Adipocyte (in vitro differentiated cells): ENCODE measurements at regions not wholly inside any gene's neighbourhood (a gene's known extent, or its start where the extent isn't known, plus 50 kb on each side); places are given as distances from the start of the nearest gene placed in this dataset.
A peak's percentile ranks its signal among the peaks of the same experiment; 100 is the strongest.

Experiments used
- DNase-seq: peaks from one replicate; pipeline ENCODE4 v3.0.0-alpha.2; 2015; ENCODE audit warnings: low read depth
- H3K27me3 ChIP-seq: replicated peaks from 2 replicates; pipeline ENCODE4 v1.7.0; 2013; ENCODE audit warnings: mild to moderate bottlenecking, low read length, moderate library complexity; ENCODE audit not compliant: control insufficient read depth, insufficient read depth
- H3K36me3 ChIP-seq: 2 replicates; pipeline ENCODE4 v1.7.0; 2013; ENCODE audit warnings: low read length, mild to moderate bottlenecking, moderate library complexity; ENCODE audit not compliant: control insufficient read depth, insufficient read depth, severe bottlenecking
- H3K4me1 ChIP-seq: 2 replicates; pipeline ENCODE4 v1.7.0; 2013; ENCODE audit warnings: mild to moderate bottlenecking, low read length, moderate library complexity; ENCODE audit not compliant: control insufficient read depth, insufficient read depth
- H3K4me3 ChIP-seq: 2 replicates; pipeline ENCODE4 v1.7.0; 2013; ENCODE audit warnings: mild to moderate bottlenecking, low read length, moderate library complexity
- H3K9ac ChIP-seq: 2 replicates; pipeline ENCODE4 v1.7.0; 2013; ENCODE audit warnings: mild to moderate bottlenecking, low read length, moderate library complexity
- H3K9me3 ChIP-seq: 2 replicates; pipeline ENCODE4 v1.7.0; 2013; ENCODE audit warnings: mild to moderate bottlenecking, low read length, moderate library complexity; ENCODE audit not compliant: control insufficient read depth

- no peaks in the 10 kb centered on the region for H3K27me3 ChIP-seq
- no peaks in the 10 kb centered on the region for H3K9me3 ChIP-seq
- H3K4me3 ChIP-seq = no peak overlapping the region
- H3K4me1 ChIP-seq = no peaks in the 10 kb centered on the region
- DNase-seq = peak; percentile 19
- no peaks in the 10 kb centered on the region for H3K36me3 ChIP-seq
- no peak overlapping the region for H3K9ac ChIP-seq
Observed at GRCh38 chr3:147195887-147196286, 210.5 kb downstream of the ZIC4 start.

DNA sequence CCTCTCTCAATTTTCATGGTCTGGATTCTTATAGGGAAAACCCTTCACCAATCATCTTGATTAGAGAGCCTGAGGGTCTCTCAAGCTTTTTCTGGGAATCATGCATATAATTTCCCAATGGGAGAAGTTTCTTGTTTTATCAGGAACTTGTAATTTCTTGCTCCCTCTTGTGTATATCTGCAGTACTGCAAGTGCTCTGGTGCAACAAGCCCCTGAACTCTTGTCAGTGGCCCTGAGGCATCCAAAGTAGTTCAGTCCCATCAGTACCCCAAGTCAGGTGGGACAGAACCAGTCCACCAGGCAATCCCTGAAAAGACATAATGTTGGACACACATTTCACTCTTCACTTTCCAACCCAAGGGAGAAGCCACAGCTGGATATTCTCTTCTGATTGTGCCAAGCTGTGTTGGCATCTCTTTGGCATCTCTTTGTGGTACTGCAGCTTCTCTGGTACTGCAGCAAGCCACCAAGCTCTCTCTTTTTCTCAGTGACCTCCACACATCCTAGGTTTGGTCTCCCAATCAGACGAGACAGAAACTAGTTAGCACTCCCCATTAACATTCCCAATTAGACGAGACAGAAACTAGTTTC, 214.5 kb downstream of the ZIC4 start:
- H3K9me3 ChIP-seq = no peaks in the 10 kb centered on the region
- no peaks in the 10 kb centered on the region for H3K27me3 ChIP-seq
- H3K4me3 ChIP-seq = no peak overlapping the region
- no peaks in the 10 kb centered on the region for H3K36me3 ChIP-seq
- peak; percentile 89 for DNase-seq
- H3K9ac ChIP-seq = no peak overlapping the region
- H3K4me1 ChIP-seq = no peaks in the 10 kb centered on the region

DNA sequence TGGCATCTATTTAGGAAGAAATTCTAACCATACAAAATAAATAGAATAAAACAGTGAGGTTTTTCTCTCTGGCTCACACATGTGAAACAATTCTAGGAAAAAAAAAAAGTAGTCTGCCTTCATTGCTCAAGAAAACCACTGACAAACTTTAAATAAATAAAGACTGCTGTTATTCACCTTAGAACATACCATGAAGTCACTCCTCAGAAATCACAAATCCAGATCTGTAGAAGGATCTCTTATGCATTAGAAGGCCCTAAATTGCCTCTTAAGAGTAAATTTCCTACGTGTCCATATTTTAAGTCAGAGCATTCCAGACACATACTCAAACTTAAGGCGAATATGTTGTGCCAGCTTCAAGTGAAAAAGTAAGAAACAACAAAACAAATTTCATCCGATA, 217.3 kb downstream of the ZIC4 start:
- H3K27me3 ChIP-seq = no peaks in the 10 kb centered on the region
- no peaks in the 10 kb centered on the region for H3K36me3 ChIP-seq
- no peak overlapping the region for H3K9ac ChIP-seq
- H3K4me3 ChIP-seq = no peak overlapping the region
- peak; percentile 57 for DNase-seq
- no peaks in the 10 kb centered on the region for H3K9me3 ChIP-seq
- H3K4me1 ChIP-seq = no peaks in the 10 kb centered on the region

GRCh38 chr3:147187687-147188086, 218.7 kb downstream of the ZIC4 start:
- H3K27me3 ChIP-seq = no peaks in the 10 kb centered on the region
- H3K9me3 ChIP-seq = no peaks in the 10 kb centered on the region
- H3K4me3 ChIP-seq = no peak overlapping the region
- H3K4me1 ChIP-seq = no peaks in the 10 kb centered on the region
- DNase-seq = no peak
- no peaks in the 10 kb centered on the region for H3K36me3 ChIP-seq
- H3K9ac ChIP-seq = no peak overlapping the region

- no peak overlapping the region for H3K9ac ChIP-seq
- H3K36me3 ChIP-seq = no peaks in the 10 kb centered on the region
- H3K4me3 ChIP-seq = no peak overlapping the region
- no peaks in the 10 kb centered on the region for H3K4me1 ChIP-seq
- no peaks in the 10 kb centered on the region for H3K27me3 ChIP-seq
- no peak for DNase-seq
- no peaks in the 10 kb centered on the region for H3K9me3 ChIP-seq
Observed at GRCh38 chr3:147185781-147186180, 220.6 kb downstream of the ZIC4 start.

DNA sequence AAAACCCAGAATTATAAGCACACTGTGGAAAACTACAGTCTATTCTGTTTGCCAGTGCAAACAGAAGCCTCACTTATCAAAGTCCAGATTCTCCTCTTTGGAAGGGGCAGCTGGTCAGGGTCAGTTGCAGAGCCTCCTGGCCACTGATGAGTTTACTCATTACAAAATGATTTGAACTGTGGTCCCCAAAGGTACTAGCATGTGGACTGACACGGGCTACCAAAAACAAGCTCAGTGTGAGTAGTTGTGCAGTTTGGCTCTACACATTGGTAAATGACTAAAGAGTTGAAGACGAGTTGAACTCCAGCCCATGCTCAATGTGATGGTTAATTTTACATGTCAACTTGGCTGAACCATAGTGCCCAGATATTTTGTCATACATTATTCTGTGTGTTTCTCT, 221.5 kb downstream of the ZIC4 start:
- H3K27me3 ChIP-seq = no peaks in the 10 kb centered on the region
- DNase-seq = no peak
- no peaks in the 10 kb centered on the region for H3K9me3 ChIP-seq
- H3K9ac ChIP-seq = no peak overlapping the region
- no peaks in the 10 kb centered on the region for H3K36me3 ChIP-seq
- H3K4me3 ChIP-seq = no peak overlapping the region
- no peaks in the 10 kb centered on the region for H3K4me1 ChIP-seq

- DNase-seq = no peak
- Histone ChIP-seq H3K27me3 (no peaks in the 10 kb centered on the region), H3K36me3 (no peaks in the 10 kb centered on the region), H3K9me3 (peaks cover 9% of the 10 kb centered on the region), H3K4me3 (no peak overlapping the region), H3K4me1 (no peaks in the 10 kb centered on the region), H3K9ac (no peak overlapping the region)
Observed at GRCh38 chr3:147173257-147173656, 233.1 kb downstream of the ZIC4 start.

- Histone ChIP-seq H3K9me3 (no peaks in the 10 kb centered on the region), H3K4me3 (no peak overlapping the region), H3K36me3 (no peaks in the 10 kb centered on the region), H3K27me3 (no peaks in the 10 kb centered on the region), H3K4me1 (no peaks in the 10 kb centered on the region), H3K9ac (no peak overlapping the region)
- no peak for DNase-seq
Observed at GRCh38 chr3:147162743-147163142, 243.6 kb downstream of the ZIC4 start.

- H3K4me3 ChIP-seq = no peak overlapping the region
- no peak overlapping the region for H3K9ac ChIP-seq
- H3K9me3 ChIP-seq = no peaks in the 10 kb centered on the region
- no peaks in the 10 kb centered on the region for H3K36me3 ChIP-seq
- no peaks in the 10 kb centered on the region for H3K27me3 ChIP-seq
- no peak for DNase-seq
- no peaks in the 10 kb centered on the region for H3K4me1 ChIP-seq
Observed at GRCh38 chr3:147161833-147162232, 244.5 kb downstream of the ZIC4 start.

GRCh38 chr3:147160984-147161383, 245.4 kb downstream of the ZIC4 start:
- DNase-seq = no peak
- Histone ChIP-seq H3K9ac (no peak overlapping the region), H3K4me3 (no peak overlapping the region), H3K4me1 (no peaks in the 10 kb centered on the region), H3K27me3 (no peaks in the 10 kb centered on the region), H3K36me3 (no peaks in the 10 kb centered on the region), H3K9me3 (no peaks in the 10 kb centered on the region)

DNA sequence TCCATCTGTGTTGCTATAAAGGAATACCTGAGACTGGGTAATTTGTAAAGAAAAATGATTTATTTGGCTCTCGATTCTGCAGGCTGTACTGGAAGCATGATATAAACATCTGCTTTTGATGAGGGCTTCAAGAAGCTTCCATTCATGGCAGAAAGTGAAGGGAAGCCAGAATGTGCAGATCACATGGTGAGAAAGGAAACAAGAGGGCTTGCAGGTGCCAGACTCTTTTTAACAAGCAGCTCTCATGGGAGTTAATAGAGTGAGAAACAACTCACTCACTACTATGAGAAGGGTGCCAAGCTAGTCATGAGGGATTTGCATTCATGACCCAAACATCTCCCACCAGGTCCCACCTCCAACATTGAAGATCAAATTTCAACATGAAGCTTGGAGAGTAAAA, 247.2 kb downstream of the ZIC4 start:
- Histone ChIP-seq H3K9me3 (no peaks in the 10 kb centered on the region), H3K4me1 (no peaks in the 10 kb centered on the region), H3K9ac (no peak overlapping the region), H3K4me3 (no peak overlapping the region), H3K27me3 (no peaks in the 10 kb centered on the region), H3K36me3 (no peaks in the 10 kb centered on the region)
- no peak for DNase-seq

GRCh38 chr3:147157631-147158030, 248.7 kb downstream of the ZIC4 start:
- Histone ChIP-seq H3K36me3 (no peaks in the 10 kb centered on the region), H3K27me3 (no peaks in the 10 kb centered on the region), H3K9ac (no peak overlapping the region), H3K4me1 (no peaks in the 10 kb centered on the region), H3K4me3 (no peak overlapping the region), H3K9me3 (no peaks in the 10 kb centered on the region)
- no peak for DNase-seq
